GM23338 (cell line): ENCODE measurements at regions not wholly inside any gene's neighbourhood (a gene's known extent, or its start where the extent isn't known, plus 50 kb on each side); places are given as distances from the start of the nearest gene placed in this dataset.
A peak's percentile ranks its signal among the peaks of the same experiment; 100 is the strongest.

Experiments used
- ATAC-seq: fragments of 200-7000 bp; cut with Tn5 transposase; 3 replicates; pipeline ENCODE4 v1.9.1; 2020
- DNase-seq: peaks from one replicate; pipeline ENCODE4 v3.0.0-alpha.2; 2015; ENCODE audit warnings: low spot score
- H2AFZ ChIP-seq: fragments of 200-600 bp; sonication (generic); 2 replicates; pipeline ENCODE4 v1.8.0; 2016; ENCODE audit warnings: antibody characterized with exemption, mild to moderate bottlenecking, moderate library complexity
- H3F3A ChIP-seq: fragments of 200-600 bp; sonication (generic); replicated peaks from 2 replicates; pipeline ENCODE4 v1.8.0; 2017; ENCODE audit warnings: antibody characterized with exemption, mixed run types, low read depth
- H3K27ac ChIP-seq: fragments of 200-600 bp; sonication (generic); 2 replicates; pipeline ENCODE4 v1.6.1; 2016; ENCODE audit warnings: low read depth
- H3K27me3 ChIP-seq: fragments of 200-600 bp; sonication (generic); 2 replicates; pipeline ENCODE4 v1.8.0; 2016; ENCODE audit warnings: mild to moderate bottlenecking, mixed run types, moderate library complexity; ENCODE audit not compliant: insufficient read depth
- H3K36me3 ChIP-seq: fragments of 200-600 bp; sonication (generic); 2 replicates; pipeline ENCODE4 v1.8.0; 2016; ENCODE audit warnings: mild to moderate bottlenecking; ENCODE audit not compliant: insufficient read depth
- H3K4me1 ChIP-seq: fragments of 200-600 bp; sonication (generic); 2 replicates; pipeline ENCODE4 v1.8.0; 2016; ENCODE audit warnings: mild to moderate bottlenecking, moderate library complexity; ENCODE audit not compliant: insufficient read depth
- H3K4me2 ChIP-seq: fragments of 200-600 bp; sonication (generic); 2 replicates; pipeline ENCODE4 v1.7.1; 2017; ENCODE audit warnings: mixed run types
- H3K4me3 ChIP-seq: fragments of 200-600 bp; sonication (generic); 2 replicates; pipeline ENCODE4 v1.6.1; 2016; ENCODE audit warnings: mixed run types
- H3K79me2 ChIP-seq: fragments of 200-600 bp; sonication (generic); replicated peaks from 2 replicates; pipeline ENCODE4 v1.8.0; 2017; ENCODE audit warnings: mild to moderate bottlenecking; ENCODE audit not compliant: insufficient read depth
- H3K9me2 ChIP-seq: fragments of 200-600 bp; sonication (generic); 2 replicates; pipeline ENCODE4 v1.8.0; 2017; ENCODE audit not compliant: insufficient read depth
- H4K20me1 ChIP-seq: fragments of 200-600 bp; sonication (generic); replicated peaks from 2 replicates; pipeline ENCODE4 v1.8.0; 2017; ENCODE audit warnings: mild to moderate bottlenecking; ENCODE audit not compliant: insufficient read depth
- H3K27ac Mint-ChIP-seq: 2 replicates; pipeline ENCODE4 v1.8.0; 2020; ENCODE audit warnings: inconsistent platforms, mild to moderate bottlenecking, moderate library complexity, mixed read lengths
- H3K27me3 Mint-ChIP-seq: 3 replicates; pipeline ENCODE4 v1.8.0; 2022; ENCODE audit warnings: low read depth, mild to moderate bottlenecking, moderate library complexity, mixed read lengths, inconsistent platforms; ENCODE audit not compliant: insufficient read depth, poor library complexity
- H3K36me3 Mint-ChIP-seq: 3 replicates; pipeline ENCODE4 v1.8.0; 2021; ENCODE audit warnings: low read depth, mild to moderate bottlenecking, inconsistent platforms, moderate library complexity, mixed read lengths
- H3K4me1 Mint-ChIP-seq: 3 replicates; pipeline ENCODE4 v1.8.0; 2020; ENCODE audit warnings: mild to moderate bottlenecking, inconsistent platforms, mixed read lengths
- H3K4me3 Mint-ChIP-seq: 3 replicates; pipeline ENCODE4 v1.8.0; 2021; ENCODE audit warnings: moderate library complexity, mild to moderate bottlenecking, inconsistent platforms, mixed read lengths
- H3K9me3 Mint-ChIP-seq: 3 replicates; pipeline ENCODE4 v1.8.0; 2020; ENCODE audit warnings: moderate library complexity, mild to moderate bottlenecking, inconsistent platforms, mixed read lengths
- CREB1 ChIP-seq: fragments of 250-450 bp; sonication (Bioruptor Pico); IDR thresholded peaks from 2 replicates; pipeline ENCODE4 v1.5.0; 2020; ENCODE audit warnings: low read depth, mild to moderate bottlenecking, moderate library complexity
- EZH2 ChIP-seq: fragments of 200-600 bp; sonication (generic); IDR thresholded peaks from one replicate; pipeline ENCODE4 v1.8.0; 2017; ENCODE audit warnings: antibody characterized with exemption, mild to moderate bottlenecking, low read depth; ENCODE audit not compliant: unreplicated experiment
- EZH2phosphoT487 ChIP-seq: fragments of 200-600 bp; sonication (generic); IDR thresholded peaks from one replicate; pipeline ENCODE4 v1.8.1; 2018; ENCODE audit warnings: antibody characterized with exemption; ENCODE audit not compliant: unreplicated experiment
- JUNB ChIP-seq: IDR thresholded peaks from one replicate; pipeline ENCODE4 v1.6.1; 2016; ENCODE audit warnings: antibody characterized with exemption; ENCODE audit not compliant: unreplicated experiment
- NANOG ChIP-seq: IDR thresholded peaks from 2 replicates; pipeline ENCODE4 v1.6.1; 2016; ENCODE audit warnings: antibody characterized with exemption, borderline replicate concordance
- POLR2AphosphoS5 ChIP-seq: IDR thresholded peaks from 2 replicates; pipeline ENCODE4 v1.6.1; 2016; ENCODE audit warnings: antibody characterized with exemption, low read depth
- ZNF331 ChIP-seq: fragments of 250-450 bp; sonication (Bioruptor Pico); IDR thresholded peaks from 2 replicates; pipeline ENCODE4 v1.5.0; 2020; ENCODE audit warnings: low read depth, mild to moderate bottlenecking, moderate library complexity
- TF ChIP-seq, protein P1 (sequence below), 2 experiments: fragments of 200-600 bp in 1 of 2; sonication (generic) in 1 of 2; conservative IDR thresholded peaks; 2 replicates each; pipeline versions ENCODE4 v1.5.1 to v1.6.1; 2016 to 2017; ENCODE audit warnings: antibody characterized with exemption in 2 of 2, low read depth in 2 of 2, mild to moderate bottlenecking in 2 of 2, moderate library complexity in 1 of 2
- TF ChIP-seq, protein P2 (sequence below): IDR thresholded peaks from one replicate; pipeline ENCODE4 v1.6.1; 2018; ENCODE audit warnings: antibody characterized with exemption; ENCODE audit not compliant: unreplicated experiment
- TF ChIP-seq, protein P3 (sequence below): IDR thresholded peaks from 2 replicates; pipeline ENCODE4 v1.6.1; 2016; ENCODE audit warnings: antibody characterized with exemption
- TF ChIP-seq, protein P4 (sequence below): fragments of 250-450 bp; sonication (Bioruptor Pico); IDR thresholded peaks from 2 replicates; pipeline ENCODE4 v1.5.0; 2020; ENCODE audit warnings: mild to moderate bottlenecking, moderate library complexity

DNA sequence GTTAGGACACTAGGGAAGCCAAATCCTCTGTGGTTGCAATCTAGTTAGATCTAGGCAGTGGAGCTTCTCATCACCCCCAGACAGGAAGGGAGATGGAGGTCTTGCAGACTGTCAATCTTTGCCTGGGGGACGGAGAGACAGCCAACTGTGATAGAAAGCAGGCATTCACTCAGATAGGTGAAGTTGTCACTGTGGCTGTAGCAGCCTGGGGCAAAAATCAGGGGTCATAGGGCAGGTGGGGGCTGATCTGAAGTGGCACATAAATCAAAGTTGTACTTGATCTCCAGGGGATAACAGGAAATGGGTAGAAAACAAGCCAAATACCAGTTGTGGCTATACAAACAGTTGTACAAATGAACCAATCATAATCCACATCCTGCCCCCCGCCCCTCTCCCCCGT lies 620.9 kb upstream of the USP24 start (continued):
- TF ChIP-seq, protein P1, sequence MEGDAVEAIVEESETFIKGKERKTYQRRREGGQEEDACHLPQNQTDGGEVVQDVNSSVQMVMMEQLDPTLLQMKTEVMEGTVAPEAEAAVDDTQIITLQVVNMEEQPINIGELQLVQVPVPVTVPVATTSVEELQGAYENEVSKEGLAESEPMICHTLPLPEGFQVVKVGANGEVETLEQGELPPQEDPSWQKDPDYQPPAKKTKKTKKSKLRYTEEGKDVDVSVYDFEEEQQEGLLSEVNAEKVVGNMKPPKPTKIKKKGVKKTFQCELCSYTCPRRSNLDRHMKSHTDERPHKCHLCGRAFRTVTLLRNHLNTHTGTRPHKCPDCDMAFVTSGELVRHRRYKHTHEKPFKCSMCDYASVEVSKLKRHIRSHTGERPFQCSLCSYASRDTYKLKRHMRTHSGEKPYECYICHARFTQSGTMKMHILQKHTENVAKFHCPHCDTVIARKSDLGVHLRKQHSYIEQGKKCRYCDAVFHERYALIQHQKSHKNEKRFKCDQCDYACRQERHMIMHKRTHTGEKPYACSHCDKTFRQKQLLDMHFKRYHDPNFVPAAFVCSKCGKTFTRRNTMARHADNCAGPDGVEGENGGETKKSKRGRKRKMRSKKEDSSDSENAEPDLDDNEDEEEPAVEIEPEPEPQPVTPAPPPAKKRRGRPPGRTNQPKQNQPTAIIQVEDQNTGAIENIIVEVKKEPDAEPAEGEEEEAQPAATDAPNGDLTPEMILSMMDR (conservative IDR thresholded peaks at IDR 0.05; ENCODE audit: low read depth in 2 of 2), result no peak
- TF ChIP-seq CREB1 (CRISPR knock-in tag) (no peak), EZH2 (no peak)

- H3K4me3 Mint-ChIP-seq, result no peak overlapping the region
- no peak overlapping the region for H3K4me2 ChIP-seq
- no peaks in the 10 kb centered on the region for H3K27me3 ChIP-seq
- peak overlapping the region; percentile 10; the same call in 1 of the 2 replicates for H2AFZ ChIP-seq
- ATAC-seq (no peak), DNase-seq (no peak)
- H3K36me3 ChIP-seq, result no peaks in the 10 kb centered on the region
- no peaks in the 10 kb centered on the region for H4K20me1 ChIP-seq
- no peak overlapping the region for H3K4me3 ChIP-seq
- H3K27ac Mint-ChIP-seq, result no peak overlapping the region
- H3K9me3 Mint-ChIP-seq, result no peaks in the 10 kb centered on the region
- no peaks in the 10 kb centered on the region for H3F3A ChIP-seq
- H3K36me3 Mint-ChIP-seq, result no peaks in the 10 kb centered on the region
- H3K27me3 Mint-ChIP-seq, result no peaks in the 10 kb centered on the region
- 0 out of 2 replicates have a peak, but pooled peaks cover 6% of the 10 kb centered on the region for H3K4me1 ChIP-seq
- peaks cover 10% of the 10 kb centered on the region for H3K4me1 Mint-ChIP-seq
- H3K27ac ChIP-seq, result no peak overlapping the region
- peaks cover 13% of the 10 kb centered on the region for H3K9me2 ChIP-seq
- TF ChIP-seq, protein P2, sequence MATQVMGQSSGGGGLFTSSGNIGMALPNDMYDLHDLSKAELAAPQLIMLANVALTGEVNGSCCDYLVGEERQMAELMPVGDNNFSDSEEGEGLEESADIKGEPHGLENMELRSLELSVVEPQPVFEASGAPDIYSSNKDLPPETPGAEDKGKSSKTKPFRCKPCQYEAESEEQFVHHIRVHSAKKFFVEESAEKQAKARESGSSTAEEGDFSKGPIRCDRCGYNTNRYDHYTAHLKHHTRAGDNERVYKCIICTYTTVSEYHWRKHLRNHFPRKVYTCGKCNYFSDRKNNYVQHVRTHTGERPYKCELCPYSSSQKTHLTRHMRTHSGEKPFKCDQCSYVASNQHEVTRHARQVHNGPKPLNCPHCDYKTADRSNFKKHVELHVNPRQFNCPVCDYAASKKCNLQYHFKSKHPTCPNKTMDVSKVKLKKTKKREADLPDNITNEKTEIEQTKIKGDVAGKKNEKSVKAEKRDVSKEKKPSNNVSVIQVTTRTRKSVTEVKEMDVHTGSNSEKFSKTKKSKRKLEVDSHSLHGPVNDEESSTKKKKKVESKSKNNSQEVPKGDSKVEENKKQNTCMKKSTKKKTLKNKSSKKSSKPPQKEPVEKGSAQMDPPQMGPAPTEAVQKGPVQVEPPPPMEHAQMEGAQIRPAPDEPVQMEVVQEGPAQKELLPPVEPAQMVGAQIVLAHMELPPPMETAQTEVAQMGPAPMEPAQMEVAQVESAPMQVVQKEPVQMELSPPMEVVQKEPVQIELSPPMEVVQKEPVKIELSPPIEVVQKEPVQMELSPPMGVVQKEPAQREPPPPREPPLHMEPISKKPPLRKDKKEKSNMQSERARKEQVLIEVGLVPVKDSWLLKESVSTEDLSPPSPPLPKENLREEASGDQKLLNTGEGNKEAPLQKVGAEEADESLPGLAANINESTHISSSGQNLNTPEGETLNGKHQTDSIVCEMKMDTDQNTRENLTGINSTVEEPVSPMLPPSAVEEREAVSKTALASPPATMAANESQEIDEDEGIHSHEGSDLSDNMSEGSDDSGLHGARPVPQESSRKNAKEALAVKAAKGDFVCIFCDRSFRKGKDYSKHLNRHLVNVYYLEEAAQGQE, result no peak
- no peak for TF ChIP-seq NANOG
- no peak for TF ChIP-seq EZH2phosphoT487
- TF ChIP-seq JUNB, result no peak
- TF ChIP-seq, protein P3, sequence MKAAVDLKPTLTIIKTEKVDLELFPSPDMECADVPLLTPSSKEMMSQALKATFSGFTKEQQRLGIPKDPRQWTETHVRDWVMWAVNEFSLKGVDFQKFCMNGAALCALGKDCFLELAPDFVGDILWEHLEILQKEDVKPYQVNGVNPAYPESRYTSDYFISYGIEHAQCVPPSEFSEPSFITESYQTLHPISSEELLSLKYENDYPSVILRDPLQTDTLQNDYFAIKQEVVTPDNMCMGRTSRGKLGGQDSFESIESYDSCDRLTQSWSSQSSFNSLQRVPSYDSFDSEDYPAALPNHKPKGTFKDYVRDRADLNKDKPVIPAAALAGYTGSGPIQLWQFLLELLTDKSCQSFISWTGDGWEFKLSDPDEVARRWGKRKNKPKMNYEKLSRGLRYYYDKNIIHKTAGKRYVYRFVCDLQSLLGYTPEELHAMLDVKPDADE, result no peak
- TF ChIP-seq EZH2, result no peak
- no peak for TF ChIP-seq ZNF331 (CRISPR knock-in tag)
- no peak for TF ChIP-seq POLR2AphosphoS5
- TF ChIP-seq, protein P4, sequence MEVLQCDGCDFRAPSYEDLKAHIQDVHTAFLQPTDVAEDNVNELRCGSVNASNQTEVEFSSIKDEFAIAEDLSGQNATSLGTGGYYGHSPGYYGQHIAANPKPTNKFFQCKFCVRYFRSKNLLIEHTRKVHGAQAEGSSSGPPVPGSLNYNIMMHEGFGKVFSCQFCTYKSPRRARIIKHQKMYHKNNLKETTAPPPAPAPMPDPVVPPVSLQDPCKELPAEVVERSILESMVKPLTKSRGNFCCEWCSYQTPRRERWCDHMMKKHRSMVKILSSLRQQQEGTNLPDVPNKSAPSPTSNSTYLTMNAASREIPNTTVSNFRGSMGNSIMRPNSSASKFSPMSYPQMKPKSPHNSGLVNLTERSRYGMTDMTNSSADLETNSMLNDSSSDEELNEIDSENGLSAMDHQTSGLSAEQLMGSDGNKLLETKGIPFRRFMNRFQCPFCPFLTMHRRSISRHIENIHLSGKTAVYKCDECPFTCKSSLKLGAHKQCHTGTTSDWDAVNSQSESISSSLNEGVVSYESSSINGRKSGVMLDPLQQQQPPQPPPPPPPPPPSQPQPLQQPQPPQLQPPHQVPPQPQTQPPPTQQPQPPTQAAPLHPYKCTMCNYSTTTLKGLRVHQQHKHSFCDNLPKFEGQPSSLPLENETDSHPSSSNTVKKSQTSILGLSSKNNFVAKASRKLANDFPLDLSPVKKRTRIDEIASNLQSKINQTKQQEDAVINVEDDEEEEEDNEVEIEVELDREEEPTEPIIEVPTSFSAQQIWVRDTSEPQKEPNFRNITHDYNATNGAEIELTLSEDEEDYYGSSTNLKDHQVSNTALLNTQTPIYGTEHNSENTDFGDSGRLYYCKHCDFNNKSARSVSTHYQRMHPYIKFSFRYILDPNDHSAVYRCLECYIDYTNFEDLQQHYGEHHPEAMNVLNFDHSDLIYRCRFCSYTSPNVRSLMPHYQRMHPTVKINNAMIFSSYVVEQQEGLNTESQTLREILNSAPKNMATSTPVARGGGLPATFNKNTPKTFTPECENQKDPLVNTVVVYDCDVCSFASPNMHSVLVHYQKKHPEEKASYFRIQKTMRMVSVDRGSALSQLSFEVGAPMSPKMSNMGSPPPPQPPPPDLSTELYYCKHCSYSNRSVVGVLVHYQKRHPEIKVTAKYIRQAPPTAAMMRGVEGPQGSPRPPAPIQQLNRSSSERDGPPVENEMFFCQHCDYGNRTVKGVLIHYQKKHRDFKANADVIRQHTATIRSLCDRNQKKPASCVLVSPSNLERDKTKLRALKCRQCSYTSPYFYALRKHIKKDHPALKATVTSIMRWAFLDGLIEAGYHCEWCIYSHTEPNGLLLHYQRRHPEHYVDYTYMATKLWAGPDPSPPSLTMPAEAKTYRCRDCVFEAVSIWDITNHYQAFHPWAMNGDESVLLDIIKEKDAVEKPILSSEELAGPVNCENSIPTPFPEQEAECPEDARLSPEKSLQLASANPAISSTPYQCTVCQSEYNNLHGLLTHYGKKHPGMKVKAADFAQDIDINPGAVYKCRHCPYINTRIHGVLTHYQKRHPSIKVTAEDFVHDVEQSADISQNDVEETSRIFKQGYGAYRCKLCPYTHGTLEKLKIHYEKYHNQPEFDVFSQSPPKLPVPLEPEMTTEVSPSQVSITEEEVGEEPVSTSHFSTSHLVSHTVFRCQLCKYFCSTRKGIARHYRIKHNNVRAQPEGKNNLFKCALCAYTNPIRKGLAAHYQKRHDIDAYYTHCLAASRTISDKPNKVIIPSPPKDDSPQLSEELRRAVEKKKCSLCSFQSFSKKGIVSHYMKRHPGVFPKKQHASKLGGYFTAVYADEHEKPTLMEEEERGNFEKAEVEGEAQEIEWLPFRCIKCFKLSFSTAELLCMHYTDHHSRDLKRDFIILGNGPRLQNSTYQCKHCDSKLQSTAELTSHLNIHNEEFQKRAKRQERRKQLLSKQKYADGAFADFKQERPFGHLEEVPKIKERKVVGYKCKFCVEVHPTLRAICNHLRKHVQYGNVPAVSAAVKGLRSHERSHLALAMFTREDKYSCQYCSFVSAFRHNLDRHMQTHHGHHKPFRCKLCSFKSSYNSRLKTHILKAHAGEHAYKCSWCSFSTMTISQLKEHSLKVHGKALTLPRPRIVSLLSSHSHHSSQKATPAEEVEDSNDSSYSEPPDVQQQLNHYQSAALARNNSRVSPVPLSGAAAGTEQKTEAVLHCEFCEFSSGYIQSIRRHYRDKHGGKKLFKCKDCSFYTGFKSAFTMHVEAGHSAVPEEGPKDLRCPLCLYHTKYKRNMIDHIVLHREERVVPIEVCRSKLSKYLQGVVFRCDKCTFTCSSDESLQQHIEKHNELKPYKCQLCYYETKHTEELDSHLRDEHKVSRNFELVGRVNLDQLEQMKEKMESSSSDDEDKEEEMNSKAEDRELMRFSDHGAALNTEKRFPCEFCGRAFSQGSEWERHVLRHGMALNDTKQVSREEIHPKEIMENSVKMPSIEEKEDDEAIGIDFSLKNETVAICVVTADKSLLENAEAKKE (CRISPR knock-in tag), result no peak
- TF ChIP-seq CREB1 (CRISPR knock-in tag), result no peak
- H3K79me2 ChIP-seq, result no peaks in the 10 kb centered on the region
Observed at GRCh38 chr1:55833529-55834091, 618.4 kb upstream of the USP24 start.
